Transverse colon (tissue), 4 donors: ENCODE measurements at regions not wholly inside any gene's neighbourhood (a gene's known extent, or its start where the extent isn't known, plus 50 kb on each side); places are given as distances from the start of the nearest gene placed in this dataset.

Experiments
- DNase-seq: peaks from one replicate; pipeline ENCODE4 v3.0.0-alpha.2; 2019
- H3K27ac ChIP-seq, 4 donors: fragments of 200-600 bp; sonication (generic); 2 replicates each; pipeline ENCODE4 v1.5.1; 2016 to 2018; ENCODE audit warnings: inconsistent platforms in 4 of 4
- H3K27me3 ChIP-seq: fragments of 200-600 bp; sonication (generic); 2 replicates; pipeline ENCODE4 v1.5.1; 2017; ENCODE audit warnings: inconsistent platforms
- H3K36me3 ChIP-seq, 4 donors: fragments of 200-600 bp; sonication (generic); 2 replicates each; pipeline ENCODE4 v1.5.1; 2017 to 2019; ENCODE audit warnings: inconsistent platforms in 4 of 4
- H3K4me1 ChIP-seq, 4 donors: fragments of 200-600 bp; sonication (generic); 2 replicates each; pipeline ENCODE4 v1.5.1; 2017 to 2020; ENCODE audit warnings: inconsistent platforms in 4 of 4
- H3K4me3 ChIP-seq, 4 donors: fragments of 200-600 bp; sonication (generic); 1 replicate in 1 of 4; 2 replicates in 3 of 4; pipeline versions ENCODE4 v1.5.1 to v1.6.1; 2017 to 2019; ENCODE audit warnings: inconsistent platforms in 4 of 4
- H3K9me3 ChIP-seq, 2 donors: fragments of 200-600 bp; sonication (generic); 2 replicates each; pipeline ENCODE4 v1.5.1; 2017 to 2019; ENCODE audit warnings: inconsistent platforms in 2 of 2
- EP300 ChIP-seq: sonication (generic); formaldehyde crosslinking; IDR thresholded peaks from one replicate; pipeline ENCODE4 v1.6.1; 2017; ENCODE audit warnings: antibody characterized with exemption, low read depth
- POLR2A ChIP-seq: fragments of 450-650 bp; IDR thresholded peaks from one replicate; pipeline ENCODE4 v1.6.1; 2016; ENCODE audit warnings: antibody characterized with exemption, mild to moderate bottlenecking, moderate library complexity
- POLR2AphosphoS5 ChIP-seq, 3 donors: sonication (generic); formaldehyde crosslinking; IDR thresholded peaks; one replicate each; pipeline ENCODE4 v1.6.1; 2016; ENCODE audit warnings: antibody characterized with exemption in 3 of 3
- WGBS, 2 donors: methylation state at CpG; one replicate each; pipeline ENCODE4 v1.1.5; 2018; ENCODE audit warnings: low coverage in 1 of 2; 5-methylcytosine and 5-hydroxymethylcytosine counted together
- in situ Hi-C, 4 donors: fragments of 200-750 bp; cut with MboI; loops; one replicate each; pipeline versions ENCODE4 v1.15.0 to v1.15.1; 2017; ENCODE audit warnings: low sequenced_read_pairs in 3 of 4, low pct_ligation_motif_present in 1 of 4, low pct_unique_long_range_greater_than_20kb in 1 of 4
- intact Hi-C: fragments of 100-400 bp; cut with DNase I; formaldehyde crosslinking; loops from one replicate; pipeline ENCODE4 v1.15.1; 2023; ENCODE audit warnings: low total_unique reads
- TF ChIP-seq, protein P1 (sequence below), 5 experiments: fragments of 200-600 bp in 3 of 5; fragments of 450-650 bp in 2 of 5; sonication (generic) in 3 of 5; IDR thresholded peaks; 1 replicate in 2 of 5; 2 replicates in 3 of 5; pipeline ENCODE4 v1.5.1; 2016 to 2017; ENCODE audit warnings: antibody characterized with exemption in 5 of 5, inconsistent platforms in 3 of 5, mild to moderate bottlenecking in 2 of 5, moderate library complexity in 1 of 5

DNA sequence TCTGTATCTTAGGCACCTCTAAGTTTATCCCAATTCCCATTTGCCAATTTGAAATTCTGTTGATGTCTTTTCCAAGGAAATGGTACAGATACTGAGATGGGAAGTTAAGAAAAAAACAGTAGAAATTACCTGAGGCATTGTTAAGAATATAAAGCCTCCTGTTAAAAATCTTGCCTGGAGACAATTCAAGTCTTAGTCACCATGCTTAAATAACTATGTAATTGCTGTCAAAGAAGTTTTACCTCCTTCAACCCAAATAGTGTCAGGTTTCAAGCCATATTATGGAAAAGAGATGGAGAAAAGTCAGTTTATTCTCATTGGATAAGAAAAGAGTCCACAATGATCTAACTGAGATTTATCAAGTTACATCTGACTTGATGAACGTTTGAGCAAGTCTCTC is 974.7 kb downstream of the GALC start:
- no peaks in the 10 kb centered on the region for H3K27me3 ChIP-seq
- in situ Hi-C loops (no loop called here), intact Hi-C loops (no loop called here)
- DNase-seq = no peak
- TF ChIP-seq POLR2A (no peak), EP300 (no peak), POLR2AphosphoS5 (IDR thresholded peaks at IDR 0.05) (no peak)
- TF ChIP-seq, protein P1, sequence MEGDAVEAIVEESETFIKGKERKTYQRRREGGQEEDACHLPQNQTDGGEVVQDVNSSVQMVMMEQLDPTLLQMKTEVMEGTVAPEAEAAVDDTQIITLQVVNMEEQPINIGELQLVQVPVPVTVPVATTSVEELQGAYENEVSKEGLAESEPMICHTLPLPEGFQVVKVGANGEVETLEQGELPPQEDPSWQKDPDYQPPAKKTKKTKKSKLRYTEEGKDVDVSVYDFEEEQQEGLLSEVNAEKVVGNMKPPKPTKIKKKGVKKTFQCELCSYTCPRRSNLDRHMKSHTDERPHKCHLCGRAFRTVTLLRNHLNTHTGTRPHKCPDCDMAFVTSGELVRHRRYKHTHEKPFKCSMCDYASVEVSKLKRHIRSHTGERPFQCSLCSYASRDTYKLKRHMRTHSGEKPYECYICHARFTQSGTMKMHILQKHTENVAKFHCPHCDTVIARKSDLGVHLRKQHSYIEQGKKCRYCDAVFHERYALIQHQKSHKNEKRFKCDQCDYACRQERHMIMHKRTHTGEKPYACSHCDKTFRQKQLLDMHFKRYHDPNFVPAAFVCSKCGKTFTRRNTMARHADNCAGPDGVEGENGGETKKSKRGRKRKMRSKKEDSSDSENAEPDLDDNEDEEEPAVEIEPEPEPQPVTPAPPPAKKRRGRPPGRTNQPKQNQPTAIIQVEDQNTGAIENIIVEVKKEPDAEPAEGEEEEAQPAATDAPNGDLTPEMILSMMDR (IDR thresholded peaks at IDR 0.05) = no peak
- no peak overlapping the region for H3K27ac ChIP-seq
- H3K9me3 ChIP-seq = peaks cover 3% of the 10 kb centered on the region in 2 donors
- 25 to 55% methylated on average over 1 of the region's 1 CpG for WGBS, 2 donors
- H3K4me3 ChIP-seq = no peak overlapping the region
- H3K36me3 ChIP-seq = no peaks in the 10 kb centered on the region
- no peaks in the 10 kb centered on the region for H3K4me1 ChIP-seq

DNA sequence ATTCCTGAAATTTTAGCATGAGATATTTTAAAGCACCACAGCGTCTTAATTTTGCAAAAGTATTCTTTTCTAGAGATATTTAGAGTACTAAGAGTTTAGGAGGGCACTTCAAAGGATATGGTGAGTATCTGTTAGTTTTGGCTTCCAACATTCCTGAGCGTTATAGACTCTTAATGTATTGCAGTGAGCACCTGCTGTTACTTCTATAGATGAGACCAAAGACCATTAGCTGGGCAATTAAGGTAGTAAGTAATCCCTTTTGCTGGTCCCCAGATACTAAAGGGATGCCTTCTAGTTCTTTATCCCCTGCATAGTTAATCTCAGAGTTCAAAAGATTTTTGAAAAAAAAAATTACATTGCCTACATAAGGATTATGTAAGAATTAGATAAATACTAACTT is 975.6 kb downstream of the GALC start:
- Histone ChIP-seq H3K4me3 (no peak overlapping the region), H3K4me1 (no peaks in the 10 kb centered on the region), H3K9me3 (peaks cover 3% of the 10 kb centered on the region in 2 donors), H3K27ac (no peak overlapping the region), H3K27me3 (no peaks in the 10 kb centered on the region), H3K36me3 (no peaks in the 10 kb centered on the region)
- in situ Hi-C loops (no loop called here), intact Hi-C loops (no loop called here)
- TF ChIP-seq, protein P1 (IDR thresholded peaks at IDR 0.05) = no peak
- TF ChIP-seq EP300 (no peak), POLR2AphosphoS5 (IDR thresholded peaks at IDR 0.05) (no peak), POLR2A (no peak)
- 40 to 59% methylated on average over 2 of the region's 2 CpGs for WGBS, 2 donors
- DNase-seq = no peak

DNA sequence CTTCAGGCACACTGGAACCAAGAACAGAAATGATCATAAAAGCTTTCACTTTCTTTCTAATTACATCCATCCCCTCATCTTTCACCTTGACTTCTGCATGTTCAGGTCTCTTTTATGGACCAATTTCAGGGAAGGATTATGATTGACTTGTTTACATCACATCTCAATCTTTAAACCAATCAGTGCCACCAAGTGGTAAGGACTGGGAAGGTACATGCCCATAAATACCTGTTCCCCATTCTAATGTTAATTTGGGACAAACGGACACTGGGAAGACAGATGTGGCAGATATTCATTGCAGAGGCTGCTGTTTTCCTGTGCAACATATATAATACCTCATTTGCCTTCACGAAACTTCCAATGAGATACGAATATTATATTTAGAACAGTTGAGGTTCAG is 978.1 kb downstream of the GALC start:
- 80 to 100% methylated on average over 2 to 3 of the region's 3 CpGs for WGBS, 2 donors
- Histone ChIP-seq H3K27ac (no peak overlapping the region), H3K36me3 (no peaks in the 10 kb centered on the region), H3K4me1 (no peaks in the 10 kb centered on the region), H3K4me3 (no peak overlapping the region), H3K27me3 (no peaks in the 10 kb centered on the region), H3K9me3 (peaks cover 3% of the 10 kb centered on the region in 2 donors)
- TF ChIP-seq, protein P1 (IDR thresholded peaks at IDR 0.05) = no peak
- TF ChIP-seq EP300 = no peak
- no peak for TF ChIP-seq POLR2AphosphoS5 (IDR thresholded peaks at IDR 0.05)
- no peak for TF ChIP-seq POLR2A
- in situ Hi-C loops (no loop called here), intact Hi-C loops (no loop called here)
- DNase-seq = no peak

DNA sequence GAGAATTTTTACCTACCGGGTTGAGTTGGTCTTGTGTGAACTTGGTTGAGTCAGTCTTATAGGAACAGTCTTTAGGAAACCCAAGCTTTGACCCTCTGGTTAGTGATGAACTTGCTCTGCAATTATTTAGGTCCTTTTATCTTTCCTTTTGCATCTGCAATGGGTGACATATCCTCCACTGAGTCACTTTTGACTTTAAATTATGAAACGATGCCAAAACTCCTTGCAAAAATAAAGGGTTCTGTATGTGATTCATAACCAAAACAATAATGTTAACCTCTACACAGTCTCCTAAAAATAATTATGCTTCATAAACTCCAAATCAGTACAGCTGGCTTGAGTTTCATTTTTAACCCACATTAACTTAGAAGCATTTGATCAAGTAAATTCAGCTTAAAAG is 979.4 kb downstream of the GALC start:
- H3K4me3 ChIP-seq = no peak overlapping the region
- WGBS, 2 donors = 88 to 90% methylated on average over 2 of the region's 2 CpGs
- H3K4me1 ChIP-seq = no peaks in the 10 kb centered on the region
- H3K27me3 ChIP-seq = no peaks in the 10 kb centered on the region
- peaks cover 3% of the 10 kb centered on the region in 2 donors for H3K9me3 ChIP-seq
- in situ Hi-C loops = no loop called here
- H3K27ac ChIP-seq = no peak overlapping the region
- no peak for DNase-seq
- intact Hi-C loops = no loop called here
- TF ChIP-seq, protein P1 (IDR thresholded peaks at IDR 0.05) = no peak
- TF ChIP-seq POLR2A = no peak
- no peak for TF ChIP-seq POLR2AphosphoS5 (IDR thresholded peaks at IDR 0.05)
- no peak for TF ChIP-seq EP300
- H3K36me3 ChIP-seq = no peaks in the 10 kb centered on the region
